SK-N-SH (cell line): ENCODE measurements at regions not wholly inside any gene's neighbourhood (a gene's known extent, or its start where the extent isn't known, plus 50 kb on each side); places are given as distances from the start of the nearest gene placed in this dataset.

Experiments
- CTCF ChIA-PET: fragments of 300-600, 350-600 bp; formaldehyde crosslinking; extraction: SDS; loops from one replicate; lab custom pipeline; 2021; lab: Yijun Ruan, JAX
- POLR2A ChIA-PET: fragments of 350-600 bp; sonication (Branson Sonifier 250); formaldehyde crosslinking; extraction: SDS; loops from one replicate; lab custom pipeline; 2020; ENCODE audit warnings: antibody characterized with exemption, inconsistent platforms; lab: Yijun Ruan, JAX
- DNase-seq: peaks from one replicate; pipeline ENCODE4 v3.0.0; 2012
- H2AFZ ChIP-seq: fragments of 200-600 bp; sonication (generic); 2 replicates; pipeline ENCODE4 v1.8.1; 2016; ENCODE audit warnings: antibody characterized with exemption, mild to moderate bottlenecking, low read depth
- H3F3A ChIP-seq: fragments of 200-600 bp; sonication (generic); replicated peaks from 2 replicates; pipeline ENCODE3; 2016; ENCODE audit warnings: antibody characterized with exemption, mild to moderate bottlenecking; ENCODE audit not compliant: insufficient read depth
- H3K27ac ChIP-seq, 2 experiments: fragments of 200-500 bp in 1 of 2; fragments of 200-600 bp in 1 of 2; sonication (Bioruptor generic) in 1 of 2; sonication (generic), shearing (Covaris generic) in 1 of 2; 2 replicates each; pipeline versions ENCODE4 v1.5.1 to v1.6.1; 2014 to 2016; ENCODE audit warnings: low read depth in 2 of 2, inconsistent platforms in 1 of 2, low read length in 1 of 2, mild to moderate bottlenecking in 1 of 2, mixed read lengths in 1 of 2
- H3K27me3 ChIP-seq: fragments of 200-600 bp; sonication (generic), shearing (Covaris generic); 2 replicates; pipeline ENCODE4 v1.6.1; 2016; ENCODE audit warnings: mixed run types; ENCODE audit not compliant: insufficient read depth
- H3K36me3 ChIP-seq, 2 experiments: fragments of 200-500 bp in 1 of 2; fragments of 200-600 bp in 1 of 2; sonication (Bioruptor generic) in 1 of 2; sonication (generic) in 1 of 2; replicated peaks in 1 of 2; 2 replicates each; pipeline versions ENCODE3 to v1.5.1; 2014 to 2016; ENCODE audit warnings: low read length in 1 of 2, mild to moderate bottlenecking in 1 of 2; ENCODE audit not compliant: insufficient read depth in 2 of 2, control insufficient read depth in 1 of 2
- H3K4me1 ChIP-seq, 2 experiments: fragments of 200-500 bp in 1 of 2; fragments of 200-600 bp in 1 of 2; sonication (Bioruptor generic) in 1 of 2; sonication (generic), shearing (Covaris generic) in 1 of 2; 2 replicates each; pipeline versions ENCODE4 v1.5.1 to v1.6.1; 2014 to 2016; ENCODE audit warnings: low read depth in 1 of 2, low read length in 1 of 2, mixed run types in 1 of 2; ENCODE audit not compliant: insufficient read depth in 2 of 2, control insufficient read depth in 1 of 2
- H3K4me2 ChIP-seq: fragments of 200-600 bp; sonication (generic), shearing (Covaris generic); 2 replicates; pipeline ENCODE4 v1.6.1; 2017; ENCODE audit warnings: mixed run types
- H3K4me3 ChIP-seq, 2 experiments: fragments of 200-500 bp in 1 of 2; fragments of 200-600 bp in 1 of 2; sonication (Bioruptor generic) in 1 of 2; sonication (generic), shearing (Covaris generic) in 1 of 2; 2 replicates each; pipeline versions ENCODE4 v1.5.1 to v1.8.1; 2014 to 2016; ENCODE audit warnings: low read depth in 2 of 2, inconsistent platforms in 1 of 2, low read length in 1 of 2, mild to moderate bottlenecking in 1 of 2, mixed read lengths in 1 of 2, moderate library complexity in 1 of 2
- H3K79me2 ChIP-seq: fragments of 200-600 bp; sonication (generic); 2 replicates; pipeline ENCODE4 v1.8.1; 2017; ENCODE audit warnings: mild to moderate bottlenecking; ENCODE audit not compliant: insufficient read depth
- H3K9ac ChIP-seq: fragments of 200-600 bp; sonication (generic); 2 replicates; pipeline ENCODE4 v1.6.1; 2017; ENCODE audit warnings: mixed run types
- H3K9me2 ChIP-seq: fragments of 200-600 bp; sonication (generic); 2 replicates; pipeline ENCODE4 v1.6.1; 2017; ENCODE audit warnings: mixed run types
- H3K9me3 ChIP-seq: fragments of 200-600 bp; sonication (generic); 2 replicates; pipeline ENCODE4 v1.6.1; 2017; ENCODE audit warnings: mixed run types, mild to moderate bottlenecking, moderate library complexity
- H4K20me1 ChIP-seq: fragments of 200-600 bp; sonication (generic); 2 replicates; pipeline ENCODE4 v1.6.1; 2017; ENCODE audit warnings: mild to moderate bottlenecking, mixed run types; ENCODE audit not compliant: insufficient read depth
- CTCF ChIP-seq: fragments of 200-600 bp; sonication (generic); IDR thresholded peaks from 2 replicates; pipeline ENCODE4 v1.6.1; 2017; ENCODE audit warnings: antibody characterized with exemption, mild to moderate bottlenecking, moderate library complexity
- EP300 ChIP-seq, 2 experiments: IDR thresholded peaks; 2 replicates each; pipeline versions ENCODE4 v1.4.0 to v1.6.1; 2012; ENCODE audit warnings: borderline replicate concordance in 1 of 2, low read depth in 1 of 2, low read length in 1 of 2
- FOXJ3 ChIP-seq: sonication (generic); formaldehyde crosslinking; IDR thresholded peaks from 2 replicates; pipeline ENCODE4 v1.5.1; 2020; ENCODE audit warnings: mild to moderate bottlenecking, missing genetic modification reagents
- GABPA ChIP-seq: IDR thresholded peaks from 2 replicates; pipeline ENCODE4 v1.4.0; 2012; ENCODE audit warnings: low read depth, mild to moderate bottlenecking
- NFIC ChIP-seq: IDR thresholded peaks from 2 replicates; pipeline ENCODE4 v1.4.0; 2012; ENCODE audit warnings: borderline replicate concordance
- NRF1 ChIP-seq: IDR thresholded peaks from 2 replicates; pipeline ENCODE4 v1.6.1; 2012; ENCODE audit warnings: low read depth, mild to moderate bottlenecking, low read length
- PBX3 ChIP-seq: IDR thresholded peaks from 2 replicates; pipeline ENCODE4; 2012
- POLR2AphosphoS5 ChIP-seq: IDR thresholded peaks from 2 replicates; pipeline ENCODE4 v1.6.1; 2012; ENCODE audit warnings: low read depth, low read length
- RCOR1 ChIP-seq: fragments of 150-350 bp; IDR thresholded peaks from 2 replicates; pipeline ENCODE4 v1.6.1; 2017; ENCODE audit warnings: antibody characterized with exemption, low read length
- RXRA ChIP-seq: IDR thresholded peaks from 2 replicates; pipeline ENCODE4 v1.4.0; 2012; ENCODE audit warnings: low read depth, mild to moderate bottlenecking, borderline replicate concordance
- SIN3A ChIP-seq: IDR thresholded peaks from 2 replicates; pipeline ENCODE4 v1.6.1; 2012; ENCODE audit warnings: low read depth, mild to moderate bottlenecking, low read length, moderate library complexity, borderline replicate concordance
- SMC3 ChIP-seq: IDR thresholded peaks from 2 replicates; pipeline ENCODE4 v1.6.1; 2012; ENCODE audit warnings: low read depth, low read length, improper control_type of control experiment
- USF1 ChIP-seq: IDR thresholded peaks from 2 replicates; pipeline ENCODE4 v1.4.0; 2012; ENCODE audit warnings: low read depth, borderline replicate concordance
- USF2 ChIP-seq: fragments of 150-350 bp; IDR thresholded peaks from 2 replicates; pipeline ENCODE4 v1.6.1; 2017; ENCODE audit warnings: antibody characterized with exemption, low read length, low read depth, borderline replicate concordance
- ZBTB33 ChIP-seq: IDR thresholded peaks from 2 replicates; pipeline ENCODE4 v1.4.0; 2012; ENCODE audit warnings: low read depth, borderline replicate concordance
- WGBS: methylation state at CpG from one replicate; pipeline ENCODE4 v1.1.6; 2017; ENCODE audit warnings: low lambda C conversion rate; 5-methylcytosine and 5-hydroxymethylcytosine counted together

GRCh38 chr13:65830411-65831205 lies 1399.5 kb downstream of the PCDH9 start:
- TF ChIP-seq SMC3 (no peak), POLR2AphosphoS5 (no peak), CTCF (no peak), RCOR1 (no peak), SIN3A (no peak), ZBTB33 (no peak), PBX3 (no peak), USF1 (no peak), RXRA (no peak), GABPA (no peak), EP300 (IDR thresholded peaks at IDR 0.05; ENCODE audit: borderline replicate concordance in 1 of 2, low read depth in 1 of 2, low read length in 1 of 2) (no peak), NFIC (no peak), USF2 (no peak), NRF1 (no peak), FOXJ3 (CRISPR knock-in tag) (no peak)
- Histone ChIP-seq H3K9me3 (no peaks in the 10 kb centered on the region), H3K4me1 (no peaks in the 10 kb centered on the region; a peak in 1 of 4 replicates), H3K36me3 (no peaks in the 10 kb centered on the region), H2AFZ (0 out of 2 replicates have a peak overlapping the region, but pooled peaks have one; percentile 51), H3K9ac (no peak overlapping the region), H3K79me2 (no peaks in the 10 kb centered on the region), H4K20me1 (no peaks in the 10 kb centered on the region), H3F3A (no peaks in the 10 kb centered on the region), H3K9me2 (no peaks in the 10 kb centered on the region), H3K27ac (no peak overlapping the region), H3K4me3 (no peak overlapping the region), H3K27me3 (no peaks in the 10 kb centered on the region), H3K4me2 (no peak overlapping the region)
- CTCF ChIA-PET: no interaction called here
- POLR2A ChIA-PET: no interaction called here
- 74% methylated on average over 6 of the region's 10 CpGs for WGBS
- no peak for DNase-seq
